Endodermal cell (in vitro differentiated cells): ENCODE measurements at regions not wholly inside any gene's neighbourhood (a gene's known extent, or its start where the extent isn't known, plus 50 kb on each side); places are given as distances from the start of the nearest gene placed in this dataset.

Source experiments
- DNase-seq: peaks from one replicate; pipeline ENCODE4 v3.0.0-alpha.2; 2017
- H3K27ac ChIP-seq: 2 replicates; pipeline ENCODE4 v1.5.1; 2013; ENCODE audit warnings: mild to moderate bottlenecking, low read depth, low read length, moderate library complexity
- H3K27me3 ChIP-seq: 2 replicates; pipeline ENCODE4 v1.6.1; 2013; ENCODE audit warnings: mild to moderate bottlenecking, low read length, moderate library complexity; ENCODE audit not compliant: insufficient read depth, control insufficient read depth, poor library complexity, severe bottlenecking
- H3K36me3 ChIP-seq: 2 replicates; pipeline ENCODE4 v1.7.0; 2013; ENCODE audit warnings: mild to moderate bottlenecking, low read length, moderate library complexity; ENCODE audit not compliant: control insufficient read depth, insufficient read depth
- H3K4me1 ChIP-seq: one replicate; pipeline ENCODE4 v1.7.0; 2013; ENCODE audit warnings: low read length; ENCODE audit not compliant: control insufficient read depth, insufficient read depth
- H3K4me3 ChIP-seq: 2 replicates; pipeline ENCODE4 v1.5.1; 2013; ENCODE audit warnings: mild to moderate bottlenecking, low read length, moderate library complexity
- H3K9ac ChIP-seq: 2 replicates; pipeline ENCODE4 v1.6.1; 2013; ENCODE audit warnings: mild to moderate bottlenecking, low read length, moderate library complexity; ENCODE audit not compliant: poor library complexity, severe bottlenecking; ENCODE audit errors: extremely low read depth
- H3K9me3 ChIP-seq: 2 replicates; pipeline ENCODE4 v1.6.1; 2013; ENCODE audit warnings: mild to moderate bottlenecking, low read length, moderate library complexity; ENCODE audit not compliant: control insufficient read depth
- H3K27ac Mint-ChIP-seq: 2 replicates; pipeline ENCODE4 v1.8.0; 2020; ENCODE audit warnings: mixed read lengths
- H3K27me3 Mint-ChIP-seq: 2 replicates; pipeline ENCODE4 v1.8.0; 2021; ENCODE audit warnings: mild to moderate bottlenecking, mixed read lengths; ENCODE audit not compliant: insufficient read depth
- H3K36me3 Mint-ChIP-seq: 2 replicates; pipeline ENCODE4 v1.8.0; 2020; ENCODE audit warnings: low read depth, mixed read lengths
- H3K4me1 Mint-ChIP-seq: 2 replicates; pipeline ENCODE4 v1.8.0; 2020; ENCODE audit warnings: mixed read lengths
- H3K4me3 Mint-ChIP-seq: 2 replicates; pipeline ENCODE4 v1.8.0; 2020; ENCODE audit warnings: mild to moderate bottlenecking, moderate library complexity, mixed read lengths
- H3K9me3 Mint-ChIP-seq: 2 replicates; pipeline ENCODE4 v1.8.0; 2020; ENCODE audit warnings: mild to moderate bottlenecking, mixed read lengths
- WGBS, 2 experiments: methylation state at CpG; one replicate each; pipeline versions ENCODE4 v1.1.5 to v1.1.7; 2013; ENCODE audit warnings: missing lambda C conversion rate in 2 of 2, mixed read lengths in 1 of 2; ENCODE audit not compliant: insufficient coverage in 1 of 2, insufficient read length in 1 of 2; 5-methylcytosine and 5-hydroxymethylcytosine counted together
- TF ChIP-seq, protein P1 (sequence below): fragments of 200-600 bp; sonication (generic); conservative IDR thresholded peaks from 2 replicates; pipeline ENCODE4 v1.5.0; 2021; ENCODE audit warnings: antibody characterized with exemption, mild to moderate bottlenecking

GRCh38 chr18:78780719-78781600 is 198.7 kb upstream of the SALL3 start:
- H3K4me1 Mint-ChIP-seq: no peaks in the 10 kb centered on the region
- WGBS, 2 experiments: 90 to 91% methylated on average over 33 to 42 of the region's 42 CpGs
- Histone ChIP-seq H3K27me3 (no peaks in the 10 kb centered on the region), H3K9ac (no peak overlapping the region), H3K4me3 (no peak overlapping the region), H3K9me3 (no peaks in the 10 kb centered on the region), H3K4me1 (no peaks in the 10 kb centered on the region), H3K36me3 (no peaks in the 10 kb centered on the region), H3K27ac (no peak overlapping the region)
- H3K9me3 Mint-ChIP-seq: no peaks in the 10 kb centered on the region
- H3K4me3 Mint-ChIP-seq: no peak overlapping the region
- TF ChIP-seq, protein P1, sequence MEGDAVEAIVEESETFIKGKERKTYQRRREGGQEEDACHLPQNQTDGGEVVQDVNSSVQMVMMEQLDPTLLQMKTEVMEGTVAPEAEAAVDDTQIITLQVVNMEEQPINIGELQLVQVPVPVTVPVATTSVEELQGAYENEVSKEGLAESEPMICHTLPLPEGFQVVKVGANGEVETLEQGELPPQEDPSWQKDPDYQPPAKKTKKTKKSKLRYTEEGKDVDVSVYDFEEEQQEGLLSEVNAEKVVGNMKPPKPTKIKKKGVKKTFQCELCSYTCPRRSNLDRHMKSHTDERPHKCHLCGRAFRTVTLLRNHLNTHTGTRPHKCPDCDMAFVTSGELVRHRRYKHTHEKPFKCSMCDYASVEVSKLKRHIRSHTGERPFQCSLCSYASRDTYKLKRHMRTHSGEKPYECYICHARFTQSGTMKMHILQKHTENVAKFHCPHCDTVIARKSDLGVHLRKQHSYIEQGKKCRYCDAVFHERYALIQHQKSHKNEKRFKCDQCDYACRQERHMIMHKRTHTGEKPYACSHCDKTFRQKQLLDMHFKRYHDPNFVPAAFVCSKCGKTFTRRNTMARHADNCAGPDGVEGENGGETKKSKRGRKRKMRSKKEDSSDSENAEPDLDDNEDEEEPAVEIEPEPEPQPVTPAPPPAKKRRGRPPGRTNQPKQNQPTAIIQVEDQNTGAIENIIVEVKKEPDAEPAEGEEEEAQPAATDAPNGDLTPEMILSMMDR: no peak
- DNase-seq: peak; percentile 58
- no peak overlapping the region for H3K27ac Mint-ChIP-seq
- H3K27me3 Mint-ChIP-seq: no peaks in the 10 kb centered on the region
- no peaks in the 10 kb centered on the region for H3K36me3 Mint-ChIP-seq

GRCh38 chr18:78781601-78781960 is 198.0 kb upstream of the SALL3 start:
- Mint-ChIP-seq H3K4me3 (no peak overlapping the region), H3K27me3 (no peaks in the 10 kb centered on the region), H3K27ac (no peak overlapping the region), H3K4me1 (no peaks in the 10 kb centered on the region), H3K36me3 (no peaks in the 10 kb centered on the region), H3K9me3 (no peaks in the 10 kb centered on the region)
- Histone ChIP-seq H3K27me3 (no peaks in the 10 kb centered on the region), H3K9me3 (no peaks in the 10 kb centered on the region), H3K36me3 (no peaks in the 10 kb centered on the region), H3K4me3 (no peak overlapping the region), H3K9ac (no peak overlapping the region), H3K4me1 (no peaks in the 10 kb centered on the region), H3K27ac (no peak overlapping the region)
- TF ChIP-seq, protein P1: no peak
- WGBS, 2 experiments: 87 to 92% methylated on average over 20 to 28 of the region's 28 CpGs
- no peak for DNase-seq

DNA sequence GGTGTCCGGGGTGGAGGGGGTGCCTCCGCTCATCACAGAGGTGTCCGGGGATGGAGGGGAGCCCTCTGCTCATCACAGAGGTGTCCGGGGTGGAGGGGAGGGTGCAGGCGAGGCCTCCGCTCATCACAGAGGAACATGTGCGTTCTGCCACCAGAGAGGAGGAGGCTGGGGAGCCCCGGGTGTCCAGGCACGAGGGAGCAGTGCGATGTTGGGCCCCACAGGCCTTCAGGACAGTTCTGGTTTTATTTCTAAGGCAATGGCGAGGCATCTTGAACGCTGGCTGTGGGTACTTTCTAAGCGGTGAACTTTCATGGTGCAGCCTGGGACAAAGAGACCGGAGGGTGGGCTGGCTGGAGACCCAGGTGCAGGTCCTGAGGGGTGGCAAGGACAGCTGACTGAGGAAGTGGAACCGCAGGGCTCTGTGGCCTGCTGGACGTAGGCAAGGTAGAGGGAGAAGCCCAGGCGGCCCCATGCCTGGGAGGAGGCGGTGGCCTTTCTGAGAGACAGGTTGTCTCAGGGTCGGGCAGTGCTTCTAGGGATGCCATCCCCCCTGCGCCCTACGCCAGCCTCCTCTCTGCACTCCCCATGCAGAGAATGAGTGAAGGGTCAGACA is 196.6 kb upstream of the SALL3 start:
- Histone ChIP-seq H3K4me3 (no peak overlapping the region), H3K4me1 (no peaks in the 10 kb centered on the region), H3K9ac (no peak overlapping the region), H3K9me3 (no peaks in the 10 kb centered on the region), H3K36me3 (no peaks in the 10 kb centered on the region), H3K27ac (no peak overlapping the region), H3K27me3 (no peaks in the 10 kb centered on the region)
- WGBS, 2 experiments: 85 to 92% methylated on average over 17 to 21 of the region's 21 CpGs
- no peaks in the 10 kb centered on the region for H3K9me3 Mint-ChIP-seq
- H3K27ac Mint-ChIP-seq: no peak overlapping the region
- H3K4me3 Mint-ChIP-seq: no peak overlapping the region
- H3K27me3 Mint-ChIP-seq: no peaks in the 10 kb centered on the region
- H3K36me3 Mint-ChIP-seq: no peaks in the 10 kb centered on the region
- no peak for DNase-seq
- no peaks in the 10 kb centered on the region for H3K4me1 Mint-ChIP-seq
- TF ChIP-seq, protein P1: no peak
